ENCODE measurements at regions not wholly inside any gene's neighbourhood (a gene's known extent, or its start where the extent isn't known, plus 50 kb on each side); places are given as distances from the start of the nearest gene placed in this dataset.
"Not testable (repeated sequence)": the region's sequence is repeated elsewhere in the genome, so short reads cannot be mapped to it uniquely, and the experiment has no call there.

GRCh38 chr10:7108141-7108540 is 302.7 kb downstream of the SFMBT2 start:
- DNase-seq = no peak

- DNase-seq = no peak
Measured at GRCh38 chr10:7107285-7107684, 303.5 kb downstream of the SFMBT2 start.

GRCh38 chr10:7104379-7104778 is 306.5 kb downstream of the SFMBT2 start:
- not testable (repeated sequence) for DNase-seq

GRCh38 chr10:7102557-7103349 is 308.1 kb downstream of the SFMBT2 start:
- no peak for DNase-seq

GRCh38 chr10:7102084-7102483 is 308.8 kb downstream of the SFMBT2 start:
- no peak for DNase-seq

- DNase-seq = no peak
Measured at GRCh38 chr10:7101451-7101850, 309.4 kb downstream of the SFMBT2 start.

GRCh38 chr10:7100032-7100702 is 310.7 kb downstream of the SFMBT2 start:
- no peak for DNase-seq

GRCh38 chr10:7098160-7098762 is 312.6 kb downstream of the SFMBT2 start:
- no peak for DNase-seq

GRCh38 chr10:7094781-7095180 is 316.1 kb downstream of the SFMBT2 start:
- no peak for DNase-seq

GRCh38 chr10:7093368-7093767 is 317.5 kb downstream of the SFMBT2 start:
- no peak for DNase-seq

GRCh38 chr10:7092603-7093002 is 318.2 kb downstream of the SFMBT2 start:
- no peak for DNase-seq

GRCh38 chr10:7090529-7090928 is 320.3 kb downstream of the SFMBT2 start:
- DNase-seq = no peak

- no peak for DNase-seq
Measured at GRCh38 chr10:7085913-7086589, 324.8 kb downstream of the SFMBT2 start.

- no peak for DNase-seq
Measured at GRCh38 chr10:7085147-7085912, 325.5 kb downstream of the SFMBT2 start.

- no peak for DNase-seq
Measured at GRCh38 chr10:7084280-7085005, 326.4 kb downstream of the SFMBT2 start.

GRCh38 chr10:7082967-7083366 is 327.9 kb downstream of the SFMBT2 start:
- no peak for DNase-seq

GRCh38 chr10:7077880-7078279 is 333.0 kb downstream of the SFMBT2 start:
- DNase-seq = no peak

- no peak for DNase-seq
Measured at GRCh38 chr10:7075851-7076250, 335.0 kb downstream of the SFMBT2 start.

GRCh38 chr10:7075110-7075509 is 335.7 kb downstream of the SFMBT2 start:
- DNase-seq = no peak

- DNase-seq = no peak
Measured at GRCh38 chr10:7071421-7071820, 339.4 kb downstream of the SFMBT2 start.

GRCh38 chr10:7070950-7071349 is 339.9 kb downstream of the SFMBT2 start:
- no peak for DNase-seq

- DNase-seq = no peak
Measured at GRCh38 chr10:7069706-7070105, 341.1 kb downstream of the SFMBT2 start.

All from NCI-H69 (cell line).